ENCODE measurements at regions not wholly inside any gene's neighbourhood (a gene's known extent, or its start where the extent isn't known, plus 50 kb on each side); places are given as distances from the start of the nearest gene placed in this dataset.

DNA sequence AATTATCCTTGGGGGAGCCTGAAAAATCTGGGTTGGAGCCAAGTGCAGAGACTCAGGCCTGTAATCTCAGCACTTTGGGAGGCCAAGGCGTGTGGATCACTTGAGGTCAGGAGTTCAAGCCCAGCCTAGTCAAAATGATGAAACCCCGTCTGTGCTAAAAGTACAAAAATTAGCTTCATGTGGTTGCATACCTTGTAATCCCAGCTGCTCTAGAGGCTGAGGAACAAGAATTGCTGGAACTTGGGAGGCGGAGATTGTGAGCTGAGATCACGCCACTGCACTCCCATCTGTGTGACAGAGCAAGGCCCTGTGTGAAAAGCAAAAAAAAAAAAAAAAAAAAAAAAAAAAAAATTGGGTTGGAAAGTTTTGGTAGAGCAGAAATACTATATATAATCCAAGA, 1563.6 kb upstream of the PRMT6 start:
- Mint-ChIP-seq H3K4me3 (no peak overlapping the region), H3K9me3 (peaks cover 0 to 9% (median 2%) of the 10 kb centered on the region in 7 donors), H3K36me3 (no peaks in the 10 kb centered on the region), H3K27ac (no peak overlapping the region), H3K4me1 (no peaks in the 10 kb centered on the region), H3K27me3 (ENCODE audit: low read depth in 3 of 3) (no peaks in the 10 kb centered on the region)
- Histone ChIP-seq H2AFZ (ENCODE audit: insufficient read depth, low read depth, low read length, poor library complexity, severe bottlenecking) (no peak overlapping the region), H3K27ac (ENCODE audit: low read depth in 1 of 2, low read length in 2 of 2) (no peak overlapping the region), H3K79me2 (ENCODE audit: insufficient read depth, low read length) (no peaks in the 10 kb centered on the region), H3K4me3 (replicated peaks in 1 of 3; ENCODE audit: low read depth in 2 of 3, low read length in 3 of 3) (no peak overlapping the region), H3K4me1 (ENCODE audit: control insufficient read depth in 1 of 2, insufficient read depth in 2 of 2, low read length in 2 of 2) (no peaks in the 10 kb centered on the region), H3K36me3 (replicated peaks in 1 of 2; ENCODE audit: control insufficient read depth in 1 of 2, insufficient read depth in 2 of 2, low read length in 2 of 2) (no peaks in the 10 kb centered on the region), H3K4me2 (replicated peaks; ENCODE audit: extremely low read depth, low read length, poor library complexity, severe bottlenecking) (no peak overlapping the region), H3K27me3 (ENCODE audit: control insufficient read depth in 2 of 2, insufficient read depth in 2 of 2, low read length in 2 of 2) (no peaks in the 10 kb centered on the region), H4K20me1 (ENCODE audit: insufficient read depth, low read length) (no peaks in the 10 kb centered on the region), H3K9ac (ENCODE audit: insufficient read depth, low read length, poor library complexity, severe bottlenecking) (no peak overlapping the region), H3K9me3 (replicated peaks in 1 of 2; ENCODE audit: control insufficient read depth in 1 of 2, insufficient read depth in 1 of 2, low read length in 2 of 2) (peaks cover 0 to 3% of the 10 kb centered on the region in 2 donors)
- WGBS (ENCODE audit: insufficient coverage), result 74% methylated on average over 2 of the region's 4 CpGs
- intact Hi-C loops (cut with micrococcal nuclease), result no loop called here
- TF ChIP-seq, protein P1, sequence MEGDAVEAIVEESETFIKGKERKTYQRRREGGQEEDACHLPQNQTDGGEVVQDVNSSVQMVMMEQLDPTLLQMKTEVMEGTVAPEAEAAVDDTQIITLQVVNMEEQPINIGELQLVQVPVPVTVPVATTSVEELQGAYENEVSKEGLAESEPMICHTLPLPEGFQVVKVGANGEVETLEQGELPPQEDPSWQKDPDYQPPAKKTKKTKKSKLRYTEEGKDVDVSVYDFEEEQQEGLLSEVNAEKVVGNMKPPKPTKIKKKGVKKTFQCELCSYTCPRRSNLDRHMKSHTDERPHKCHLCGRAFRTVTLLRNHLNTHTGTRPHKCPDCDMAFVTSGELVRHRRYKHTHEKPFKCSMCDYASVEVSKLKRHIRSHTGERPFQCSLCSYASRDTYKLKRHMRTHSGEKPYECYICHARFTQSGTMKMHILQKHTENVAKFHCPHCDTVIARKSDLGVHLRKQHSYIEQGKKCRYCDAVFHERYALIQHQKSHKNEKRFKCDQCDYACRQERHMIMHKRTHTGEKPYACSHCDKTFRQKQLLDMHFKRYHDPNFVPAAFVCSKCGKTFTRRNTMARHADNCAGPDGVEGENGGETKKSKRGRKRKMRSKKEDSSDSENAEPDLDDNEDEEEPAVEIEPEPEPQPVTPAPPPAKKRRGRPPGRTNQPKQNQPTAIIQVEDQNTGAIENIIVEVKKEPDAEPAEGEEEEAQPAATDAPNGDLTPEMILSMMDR (IDR thresholded peaks at IDR 0.05), result no peak
- DNase-seq, result no peak

DNA sequence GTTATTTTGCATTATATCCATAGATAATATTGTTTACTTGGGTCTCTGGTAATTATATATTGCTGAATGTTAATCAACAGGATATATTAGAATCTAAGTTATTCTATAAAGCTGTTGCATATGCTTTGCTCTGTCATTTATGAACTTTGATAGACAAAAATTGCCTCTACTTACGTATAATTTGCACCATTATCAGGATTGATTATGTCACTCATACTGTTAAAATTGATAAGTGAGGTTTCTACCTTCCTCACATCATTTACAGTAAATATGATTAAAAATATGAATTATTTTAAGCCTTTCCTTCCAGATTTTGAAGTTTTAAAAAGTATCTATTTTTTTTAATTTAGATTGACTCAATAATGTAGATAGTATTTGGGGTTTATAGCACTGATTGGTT, 1540.4 kb upstream of the PRMT6 start:
- Histone ChIP-seq H4K20me1 (ENCODE audit: insufficient read depth, low read length) (no peaks in the 10 kb centered on the region), H3K27me3 (ENCODE audit: control insufficient read depth in 2 of 2, insufficient read depth in 2 of 2, low read length in 2 of 2) (no peaks in the 10 kb centered on the region), H3K4me3 (replicated peaks in 1 of 3; ENCODE audit: low read depth in 2 of 3, low read length in 3 of 3) (no peak overlapping the region), H3K27ac (ENCODE audit: low read depth in 1 of 2, low read length in 2 of 2) (no peak overlapping the region), H2AFZ (ENCODE audit: insufficient read depth, low read depth, low read length, poor library complexity, severe bottlenecking) (no peak overlapping the region), H3K9me3 (replicated peaks in 1 of 2; ENCODE audit: control insufficient read depth in 1 of 2, insufficient read depth in 1 of 2, low read length in 2 of 2) (no peaks in the 10 kb centered on the region), H3K4me1 (ENCODE audit: control insufficient read depth in 1 of 2, insufficient read depth in 2 of 2, low read length in 2 of 2) (no peaks in the 10 kb centered on the region), H3K36me3 (replicated peaks in 1 of 2; ENCODE audit: control insufficient read depth in 1 of 2, insufficient read depth in 2 of 2, low read length in 2 of 2) (no peaks in the 10 kb centered on the region), H3K9ac (ENCODE audit: insufficient read depth, low read length, poor library complexity, severe bottlenecking) (no peak overlapping the region), H3K4me2 (replicated peaks; ENCODE audit: extremely low read depth, low read length, poor library complexity, severe bottlenecking) (no peak overlapping the region), H3K79me2 (ENCODE audit: insufficient read depth, low read length) (no peaks in the 10 kb centered on the region)
- H3K27me3 Mint-ChIP-seq (ENCODE audit: low read depth in 3 of 3), result no peaks in the 10 kb centered on the region
- peaks cover 0 to 3% (median 0%) of the 10 kb centered on the region in 7 donors for H3K9me3 Mint-ChIP-seq
- H3K27ac Mint-ChIP-seq, result no peak overlapping the region
- H3K4me1 Mint-ChIP-seq, result no peaks in the 10 kb centered on the region
- no CpG with 5 or more reads among the region's 1 CpG for WGBS (ENCODE audit: insufficient coverage)
- no peak for DNase-seq
- intact Hi-C loops (cut with micrococcal nuclease), result no loop called here
- TF ChIP-seq, protein P1 (IDR thresholded peaks at IDR 0.05), result no peak
- no peaks in the 10 kb centered on the region for H3K36me3 Mint-ChIP-seq
- H3K4me3 Mint-ChIP-seq, result no peak overlapping the region
